ENCODE measurements at regions not wholly inside any gene's neighbourhood (a gene's known extent, or its start where the extent isn't known, plus 50 kb on each side); places are given as distances from the start of the nearest gene placed in this dataset.
"Not testable (repeated sequence)": the region's sequence is repeated elsewhere in the genome, so short reads cannot be mapped to it uniquely, and the experiment has no call there.

DNA sequence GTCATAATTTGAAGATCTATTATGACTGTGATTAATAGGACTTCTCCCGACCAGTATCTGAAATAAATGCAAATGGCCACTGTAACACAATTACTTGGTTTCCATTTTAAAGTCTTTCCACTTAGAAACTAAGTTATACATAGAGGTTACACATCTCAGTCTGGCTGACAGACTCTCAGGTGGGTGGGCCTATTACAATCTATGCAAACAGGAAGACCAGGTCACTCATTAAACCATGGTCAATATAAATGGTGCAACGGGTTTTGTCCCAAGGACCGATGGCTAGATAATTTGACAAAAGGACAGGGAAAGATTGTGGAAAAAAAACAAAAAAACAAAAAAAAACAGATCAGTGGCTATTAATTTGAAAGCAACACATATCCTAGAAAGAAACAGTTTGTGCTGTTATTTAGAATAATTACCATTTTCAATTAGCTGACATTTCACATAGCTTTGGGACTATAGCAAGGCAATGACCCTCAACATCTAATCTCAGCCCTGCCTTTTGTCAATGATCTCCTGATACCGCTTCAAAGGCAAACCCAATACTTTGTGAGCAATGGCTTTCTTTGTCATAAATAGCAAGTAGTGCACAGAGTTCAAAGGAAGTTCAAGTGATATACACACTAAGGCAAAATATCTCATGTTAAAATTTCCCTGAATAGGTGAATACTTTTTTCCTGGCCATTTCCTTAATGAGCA is 50.8 kb upstream of the LYSMD4 start:
- H4K20me1 ChIP-seq (ENCODE audit: insufficient read depth, low read length); H3K27me3 ChIP-seq (replicated peaks; ENCODE audit: insufficient read depth, low read length); H2AFZ ChIP-seq (ENCODE audit: low read length); H3K79me2 ChIP-seq (ENCODE audit: low read length); H3K9me3 ChIP-seq (replicated peaks; ENCODE audit: insufficient read depth, low read length); H3K4me2 ChIP-seq (ENCODE audit: low read depth, low read length); H3K27ac ChIP-seq (ENCODE audit: low read length); DNase-seq; H3K9me2 ChIP-seq (replicated peaks; ENCODE audit: insufficient read depth, low read length); H3F3A ChIP-seq (ENCODE audit: insufficient read depth, low read length); H3K4me1 ChIP-seq (ENCODE audit: low read length); H3K4me3 ChIP-seq (ENCODE audit: low read length); H3K36me3 ChIP-seq (replicated peaks; ENCODE audit: insufficient read depth, low read length); H3K9ac ChIP-seq (ENCODE audit: low read length): not testable (repeated sequence)
